ENCODE measurements at regions not wholly inside any gene's neighbourhood (a gene's known extent, or its start where the extent isn't known, plus 50 kb on each side); places are given as distances from the start of the nearest gene placed in this dataset.

- no peaks in the 10 kb centered on the region for H3K9me3 ChIP-seq
- intact Hi-C loops (cut with DNase I), result no loop called here
- no peaks in the 10 kb centered on the region for H3K4me1 ChIP-seq (ENCODE audit: insufficient read depth)
- no peak for TF ChIP-seq CTCF (IDR thresholded peaks at IDR 0.05)
- TF ChIP-seq EP300 (IDR thresholded peaks at IDR 0.05), result no peak
- TF ChIP-seq POLR2A (IDR thresholded peaks at IDR 0.05), result no peak
- H3K27me3 ChIP-seq, result no peaks in the 10 kb centered on the region
- no peak overlapping the region for H3K27ac ChIP-seq
- H3K36me3 ChIP-seq, result no peaks in the 10 kb centered on the region
- no peak for DNase-seq
- H3K4me3 ChIP-seq, result no peak overlapping the region
- 71 to 76% (median 72%) methylated on average over 5 of the region's 5 CpGs for WGBS, 3 donors
Measured at GRCh38 chr13:109547942-109548341, 238.4 kb downstream of the IRS2 start.

GRCh38 chr13:109545931-109546330 lies 240.5 kb downstream of the IRS2 start:
- Histone ChIP-seq H3K27ac (no peak overlapping the region), H3K9me3 (no peaks in the 10 kb centered on the region), H3K4me3 (no peak overlapping the region), H3K36me3 (no peaks in the 10 kb centered on the region), H3K4me1 (ENCODE audit: insufficient read depth) (peaks cover 3% of the 10 kb centered on the region), H3K27me3 (no peaks in the 10 kb centered on the region)
- TF ChIP-seq EP300 (IDR thresholded peaks at IDR 0.05) (no peak), POLR2A (IDR thresholded peaks at IDR 0.05) (no peak), CTCF (IDR thresholded peaks at IDR 0.05) (no peak)
- intact Hi-C loops (cut with DNase I), result no loop called here
- no peak for DNase-seq
- 75 to 82% (median 79%) methylated on average over 6 of the region's 6 CpGs for WGBS, 3 donors

GRCh38 chr13:109541081-109541480 lies 245.3 kb downstream of the IRS2 start:
- DNase-seq, result no peak
- H3K4me1 ChIP-seq (ENCODE audit: insufficient read depth), result peaks cover 3% of the 10 kb centered on the region
- intact Hi-C loops (cut with DNase I), result no loop called here

GRCh38 chr13:109537584-109537983 lies 248.8 kb downstream of the IRS2 start:
- no peaks in the 10 kb centered on the region for H3K27me3 ChIP-seq
- H3K27ac ChIP-seq, result no peak overlapping the region
- TF ChIP-seq POLR2A (IDR thresholded peaks at IDR 0.05) (no peak), EP300 (IDR thresholded peaks at IDR 0.05) (no peak), CTCF (IDR thresholded peaks at IDR 0.05) (no peak)
- no peak overlapping the region for H3K4me3 ChIP-seq
- intact Hi-C loops (cut with DNase I), result loop anchor here in 1 of 4 donors (5.0 kb wide), 1 partner anchor 1130 kb away; no protein-coding TSS in a partner anchor
- no peaks in the 10 kb centered on the region for H3K9me3 ChIP-seq
- no peak for DNase-seq
- H3K4me1 ChIP-seq (ENCODE audit: insufficient read depth), result peaks cover 3% of the 10 kb centered on the region
- no peaks in the 10 kb centered on the region for H3K36me3 ChIP-seq
- 51 to 58% (median 53%) methylated on average over 12 of the region's 12 CpGs for WGBS, 3 donors

More at GRCh38 chr13:109541081-109541480, 245.3 kb downstream of the IRS2 start:
- H3K27me3 ChIP-seq, result no peaks in the 10 kb centered on the region
- H3K27ac ChIP-seq, result no peak overlapping the region
- 39 to 54% (median 44%) methylated on average over 3 of the region's 3 CpGs for WGBS, 3 donors
- H3K9me3 ChIP-seq, result no peaks in the 10 kb centered on the region
- H3K36me3 ChIP-seq, result no peaks in the 10 kb centered on the region
- no peak overlapping the region for H3K4me3 ChIP-seq
- TF ChIP-seq CTCF (IDR thresholded peaks at IDR 0.05) (no peak), EP300 (IDR thresholded peaks at IDR 0.05) (no peak), POLR2A (IDR thresholded peaks at IDR 0.05) (no peak)
